GM10266 (cell line): ENCODE measurements at regions not wholly inside any gene's neighbourhood (a gene's known extent, or its start where the extent isn't known, plus 50 kb on each side); places are given as distances from the start of the nearest gene placed in this dataset.

ENCODE experiments used
- DNase-seq: peaks from one replicate; pipeline ENCODE4 v3.0.0; 2012; ENCODE audit errors: extremely low spot score
- TF ChIP-seq, protein P1 (sequence below): IDR thresholded peaks from 2 replicates; pipeline ENCODE4 v1.5.1; 2012; ENCODE audit warnings: mild to moderate bottlenecking, low read depth; ENCODE audit not compliant: control insufficient read depth, insufficient read depth; ENCODE audit errors: missing control alignments

GRCh38 chr5:114208120-114208519 lies 153.8 kb upstream of the KCNN2 start:
- TF ChIP-seq, protein P1, sequence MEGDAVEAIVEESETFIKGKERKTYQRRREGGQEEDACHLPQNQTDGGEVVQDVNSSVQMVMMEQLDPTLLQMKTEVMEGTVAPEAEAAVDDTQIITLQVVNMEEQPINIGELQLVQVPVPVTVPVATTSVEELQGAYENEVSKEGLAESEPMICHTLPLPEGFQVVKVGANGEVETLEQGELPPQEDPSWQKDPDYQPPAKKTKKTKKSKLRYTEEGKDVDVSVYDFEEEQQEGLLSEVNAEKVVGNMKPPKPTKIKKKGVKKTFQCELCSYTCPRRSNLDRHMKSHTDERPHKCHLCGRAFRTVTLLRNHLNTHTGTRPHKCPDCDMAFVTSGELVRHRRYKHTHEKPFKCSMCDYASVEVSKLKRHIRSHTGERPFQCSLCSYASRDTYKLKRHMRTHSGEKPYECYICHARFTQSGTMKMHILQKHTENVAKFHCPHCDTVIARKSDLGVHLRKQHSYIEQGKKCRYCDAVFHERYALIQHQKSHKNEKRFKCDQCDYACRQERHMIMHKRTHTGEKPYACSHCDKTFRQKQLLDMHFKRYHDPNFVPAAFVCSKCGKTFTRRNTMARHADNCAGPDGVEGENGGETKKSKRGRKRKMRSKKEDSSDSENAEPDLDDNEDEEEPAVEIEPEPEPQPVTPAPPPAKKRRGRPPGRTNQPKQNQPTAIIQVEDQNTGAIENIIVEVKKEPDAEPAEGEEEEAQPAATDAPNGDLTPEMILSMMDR = no peak
- no peak for DNase-seq

GRCh38 chr5:114208588-114208987 lies 153.3 kb upstream of the KCNN2 start:
- no peak for DNase-seq
- TF ChIP-seq, protein P1 = no peak

DNA sequence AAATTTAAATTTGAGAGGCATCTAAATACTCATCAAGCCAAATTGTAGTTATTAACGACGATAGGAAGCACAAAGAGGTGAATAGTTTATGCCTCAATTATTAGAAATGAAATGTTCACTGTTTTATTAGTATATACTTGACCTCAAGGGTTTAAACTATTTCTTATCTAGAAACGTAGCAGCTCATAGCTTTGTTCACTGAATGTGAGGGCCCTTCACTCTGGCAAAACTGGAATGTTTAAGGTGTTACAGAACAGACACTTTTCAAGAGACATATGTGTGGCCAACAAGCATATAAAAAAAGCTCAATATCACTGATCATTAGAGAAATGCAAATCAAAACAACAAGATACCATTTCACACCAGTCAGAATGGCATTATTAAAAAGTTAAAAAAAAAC lies 151.2 kb upstream of the KCNN2 start:
- DNase-seq = no peak
- TF ChIP-seq, protein P1 = no peak

GRCh38 chr5:114221807-114222206 lies 140.1 kb upstream of the KCNN2 start:
- TF ChIP-seq, protein P1 = no peak
- no peak for DNase-seq

- DNase-seq = no peak
These were observed 138.0 kb upstream of the KCNN2 start for GRCh38 chr5:114223866-114224265.

GRCh38 chr5:114237766-114238165 lies 124.1 kb upstream of the KCNN2 start:
- TF ChIP-seq, protein P1 = no peak
- no peak for DNase-seq

More at GRCh38 chr5:114223866-114224265, 138.0 kb upstream of the KCNN2 start:
- TF ChIP-seq, protein P1 = no peak

DNA sequence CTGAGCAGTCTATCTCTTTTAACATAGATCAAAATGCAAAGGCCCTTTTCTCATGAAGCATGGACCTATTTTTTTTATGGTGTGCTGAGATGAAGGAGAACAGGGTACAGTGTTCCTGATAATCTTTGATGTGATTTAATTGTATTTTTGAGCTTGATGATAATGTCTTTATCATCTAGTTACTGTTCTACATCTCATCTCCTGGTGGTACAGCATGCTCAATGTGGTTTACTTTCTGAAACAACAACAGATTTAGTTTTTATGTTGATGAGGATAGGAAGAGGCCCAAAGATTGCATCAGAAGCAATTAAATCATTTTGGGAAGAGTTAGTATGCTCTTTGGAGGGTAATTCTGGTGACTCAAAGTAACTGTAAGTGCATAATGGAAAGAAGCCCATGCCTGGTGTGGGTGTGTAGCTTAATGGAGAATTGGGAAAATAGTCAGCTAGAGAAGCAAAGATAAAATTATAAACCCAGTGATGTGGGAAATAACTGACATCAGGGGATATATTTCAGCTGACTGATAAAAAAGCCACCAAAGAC lies 123.0 kb upstream of the KCNN2 start:
- TF ChIP-seq, protein P1 = no peak
- DNase-seq = no peak
